ENCODE measurements at regions not wholly inside any gene's neighbourhood (a gene's known extent, or its start where the extent isn't known, plus 50 kb on each side); places are given as distances from the start of the nearest gene placed in this dataset.

DNA sequence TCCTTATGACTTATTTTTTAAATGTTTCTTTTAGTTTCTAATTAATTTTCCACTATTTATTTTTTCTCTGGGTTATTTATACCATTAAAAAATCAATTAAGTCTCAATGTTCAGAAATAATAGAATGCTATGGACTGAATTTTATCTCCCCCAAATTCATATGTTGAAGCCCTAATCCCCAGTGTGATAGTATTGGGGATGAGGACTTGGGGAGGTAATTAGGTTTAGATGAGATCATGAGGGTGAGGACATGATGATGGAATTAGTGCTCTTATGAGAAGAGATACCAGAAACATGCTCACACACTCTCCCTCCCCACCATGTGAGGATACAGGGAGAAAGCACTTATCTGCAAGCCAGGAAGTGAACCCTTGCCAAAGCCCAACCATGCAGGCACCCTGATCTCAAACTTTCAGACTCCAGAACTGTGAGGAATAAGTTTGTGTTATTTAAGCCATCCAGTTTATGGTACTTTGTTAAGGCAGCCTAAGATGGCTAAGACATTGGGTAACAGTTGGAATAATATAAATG, 202.6 kb downstream of the MDFIC start:
- intact Hi-C loops (cut with micrococcal nuclease; ENCODE audit: unreplicated experiment), result no loop called here
- RAD21 ChIA-PET (ENCODE audit: unreplicated experiment), result no interaction called here
- H3K4me2 ChIP-seq (ENCODE audit: control insufficient read depth, insufficient read depth), result no peak overlapping the region
- H3K27ac ChIP-seq (ENCODE audit: control insufficient read depth, insufficient read depth), result no peak overlapping the region
- POLR2A ChIA-PET, result no interaction called here
- no peaks in the 10 kb centered on the region for H4K20me1 ChIP-seq (ENCODE audit: control insufficient read depth, insufficient read depth)
- no peak for DNase-seq (ENCODE audit: low read depth, low spot score)
- SMC1A ChIA-PET (ENCODE audit: uncharacterized antibody, unreplicated experiment), result interaction anchor here (1.1 kb wide), 1 partner anchor 258 kb away, joined by 3 read pairs; no protein-coding TSS in a partner anchor
- CTCF ChIA-PET, result no interaction called here
- H3K4me1 ChIP-seq (ENCODE audit: control insufficient read depth, insufficient read depth, low read length), result no peaks in the 10 kb centered on the region
- H3K4me3 ChIP-seq, result no peak overlapping the region
- no peaks in the 10 kb centered on the region for H3K27me3 ChIP-seq (replicated peaks in 1 of 2; ENCODE audit: control insufficient read depth in 2 of 2, insufficient read depth in 2 of 2, low read length in 1 of 2)
- no TSS peak for BruUV-seq (replicated peaks)
- no peaks in the 10 kb centered on the region for H3K9me3 ChIP-seq (replicated peaks; ENCODE audit: control insufficient read depth, insufficient read depth, low read length)
- no peak for FAIRE-seq
- in situ Hi-C loops (cut with MboI), result no loop called here
- no peak for ATAC-seq
- H3K9ac ChIP-seq (ENCODE audit: control insufficient read depth, insufficient read depth, low read length), result no peak overlapping the region
- H3K36me3 ChIP-seq (ENCODE audit: control insufficient read depth in 2 of 2, insufficient read depth in 2 of 2, low read length in 1 of 2), result no peaks in the 10 kb centered on the region
- no peak overlapping the region for H2AFZ ChIP-seq (ENCODE audit: control insufficient read depth, low read depth, low read length)
- H3K79me2 ChIP-seq (ENCODE audit: control insufficient read depth, insufficient read depth, low read length), result no peaks in the 10 kb centered on the region
- TF ChIP-seq, protein P1, sequence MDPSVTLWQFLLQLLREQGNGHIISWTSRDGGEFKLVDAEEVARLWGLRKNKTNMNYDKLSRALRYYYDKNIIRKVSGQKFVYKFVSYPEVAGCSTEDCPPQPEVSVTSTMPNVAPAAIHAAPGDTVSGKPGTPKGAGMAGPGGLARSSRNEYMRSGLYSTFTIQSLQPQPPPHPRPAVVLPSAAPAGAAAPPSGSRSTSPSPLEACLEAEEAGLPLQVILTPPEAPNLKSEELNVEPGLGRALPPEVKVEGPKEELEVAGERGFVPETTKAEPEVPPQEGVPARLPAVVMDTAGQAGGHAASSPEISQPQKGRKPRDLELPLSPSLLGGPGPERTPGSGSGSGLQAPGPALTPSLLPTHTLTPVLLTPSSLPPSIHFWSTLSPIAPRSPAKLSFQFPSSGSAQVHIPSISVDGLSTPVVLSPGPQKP (IDR thresholded peaks at IDR 0.05; ENCODE audit: low read depth, low read length), result no peak
- TF ChIP-seq SMARCA5 (IDR thresholded peaks at IDR 0.05) (no peak), BHLHE40 (IDR thresholded peaks at IDR 0.05; ENCODE audit: borderline replicate concordance in 1 of 2, low read depth in 2 of 2, low read length in 1 of 2) (no peak), MTA2 (IDR thresholded peaks at IDR 0.05; ENCODE audit: low read depth) (no peak), RELA (IDR thresholded peaks at IDR 0.05; ENCODE audit: borderline replicate concordance, partially characterized antibody) (no peak), CEBPB (IDR thresholded peaks at IDR 0.05; ENCODE audit: borderline replicate concordance in 1 of 2, low read depth in 2 of 2, low read length in 2 of 2) (no peak), NFYB (IDR thresholded peaks at IDR 0.05; ENCODE audit: insufficient read depth, low read depth, low read length) (no peak)
- TF ChIP-seq, protein P2, sequence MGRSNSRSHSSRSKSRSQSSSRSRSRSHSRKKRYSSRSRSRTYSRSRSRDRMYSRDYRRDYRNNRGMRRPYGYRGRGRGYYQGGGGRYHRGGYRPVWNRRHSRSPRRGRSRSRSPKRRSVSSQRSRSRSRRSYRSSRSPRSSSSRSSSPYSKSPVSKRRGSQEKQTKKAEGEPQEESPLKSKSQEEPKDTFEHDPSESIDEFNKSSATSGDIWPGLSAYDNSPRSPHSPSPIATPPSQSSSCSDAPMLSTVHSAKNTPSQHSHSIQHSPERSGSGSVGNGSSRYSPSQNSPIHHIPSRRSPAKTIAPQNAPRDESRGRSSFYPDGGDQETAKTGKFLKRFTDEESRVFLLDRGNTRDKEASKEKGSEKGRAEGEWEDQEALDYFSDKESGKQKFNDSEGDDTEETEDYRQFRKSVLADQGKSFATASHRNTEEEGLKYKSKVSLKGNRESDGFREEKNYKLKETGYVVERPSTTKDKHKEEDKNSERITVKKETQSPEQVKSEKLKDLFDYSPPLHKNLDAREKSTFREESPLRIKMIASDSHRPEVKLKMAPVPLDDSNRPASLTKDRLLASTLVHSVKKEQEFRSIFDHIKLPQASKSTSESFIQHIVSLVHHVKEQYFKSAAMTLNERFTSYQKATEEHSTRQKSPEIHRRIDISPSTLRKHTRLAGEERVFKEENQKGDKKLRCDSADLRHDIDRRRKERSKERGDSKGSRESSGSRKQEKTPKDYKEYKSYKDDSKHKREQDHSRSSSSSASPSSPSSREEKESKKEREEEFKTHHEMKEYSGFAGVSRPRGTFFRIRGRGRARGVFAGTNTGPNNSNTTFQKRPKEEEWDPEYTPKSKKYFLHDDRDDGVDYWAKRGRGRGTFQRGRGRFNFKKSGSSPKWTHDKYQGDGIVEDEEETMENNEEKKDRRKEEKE (IDR thresholded peaks at IDR 0.05), result no peak
- TF ChIP-seq, protein P3, sequence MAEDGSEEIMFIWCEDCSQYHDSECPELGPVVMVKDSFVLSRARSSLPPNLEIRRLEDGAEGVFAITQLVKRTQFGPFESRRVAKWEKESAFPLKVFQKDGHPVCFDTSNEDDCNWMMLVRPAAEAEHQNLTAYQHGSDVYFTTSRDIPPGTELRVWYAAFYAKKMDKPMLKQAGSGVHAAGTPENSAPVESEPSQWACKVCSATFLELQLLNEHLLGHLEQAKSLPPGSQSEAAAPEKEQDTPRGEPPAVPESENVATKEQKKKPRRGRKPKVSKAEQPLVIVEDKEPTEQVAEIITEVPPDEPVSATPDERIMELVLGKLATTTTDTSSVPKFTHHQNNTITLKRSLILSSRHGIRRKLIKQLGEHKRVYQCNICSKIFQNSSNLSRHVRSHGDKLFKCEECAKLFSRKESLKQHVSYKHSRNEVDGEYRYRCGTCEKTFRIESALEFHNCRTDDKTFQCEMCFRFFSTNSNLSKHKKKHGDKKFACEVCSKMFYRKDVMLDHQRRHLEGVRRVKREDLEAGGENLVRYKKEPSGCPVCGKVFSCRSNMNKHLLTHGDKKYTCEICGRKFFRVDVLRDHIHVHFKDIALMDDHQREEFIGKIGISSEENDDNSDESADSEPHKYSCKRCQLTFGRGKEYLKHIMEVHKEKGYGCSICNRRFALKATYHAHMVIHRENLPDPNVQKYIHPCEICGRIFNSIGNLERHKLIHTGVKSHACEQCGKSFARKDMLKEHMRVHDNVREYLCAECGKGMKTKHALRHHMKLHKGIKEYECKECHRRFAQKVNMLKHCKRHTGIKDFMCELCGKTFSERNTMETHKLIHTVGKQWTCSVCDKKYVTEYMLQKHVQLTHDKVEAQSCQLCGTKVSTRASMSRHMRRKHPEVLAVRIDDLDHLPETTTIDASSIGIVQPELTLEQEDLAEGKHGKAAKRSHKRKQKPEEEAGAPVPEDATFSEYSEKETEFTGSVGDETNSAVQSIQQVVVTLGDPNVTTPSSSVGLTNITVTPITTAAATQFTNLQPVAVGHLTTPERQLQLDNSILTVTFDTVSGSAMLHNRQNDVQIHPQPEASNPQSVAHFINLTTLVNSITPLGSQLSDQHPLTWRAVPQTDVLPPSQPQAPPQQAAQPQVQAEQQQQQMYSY (CRISPR knock-in tag; IDR thresholded peaks at IDR 0.05), result no peak
- TF ChIP-seq, protein P4, sequence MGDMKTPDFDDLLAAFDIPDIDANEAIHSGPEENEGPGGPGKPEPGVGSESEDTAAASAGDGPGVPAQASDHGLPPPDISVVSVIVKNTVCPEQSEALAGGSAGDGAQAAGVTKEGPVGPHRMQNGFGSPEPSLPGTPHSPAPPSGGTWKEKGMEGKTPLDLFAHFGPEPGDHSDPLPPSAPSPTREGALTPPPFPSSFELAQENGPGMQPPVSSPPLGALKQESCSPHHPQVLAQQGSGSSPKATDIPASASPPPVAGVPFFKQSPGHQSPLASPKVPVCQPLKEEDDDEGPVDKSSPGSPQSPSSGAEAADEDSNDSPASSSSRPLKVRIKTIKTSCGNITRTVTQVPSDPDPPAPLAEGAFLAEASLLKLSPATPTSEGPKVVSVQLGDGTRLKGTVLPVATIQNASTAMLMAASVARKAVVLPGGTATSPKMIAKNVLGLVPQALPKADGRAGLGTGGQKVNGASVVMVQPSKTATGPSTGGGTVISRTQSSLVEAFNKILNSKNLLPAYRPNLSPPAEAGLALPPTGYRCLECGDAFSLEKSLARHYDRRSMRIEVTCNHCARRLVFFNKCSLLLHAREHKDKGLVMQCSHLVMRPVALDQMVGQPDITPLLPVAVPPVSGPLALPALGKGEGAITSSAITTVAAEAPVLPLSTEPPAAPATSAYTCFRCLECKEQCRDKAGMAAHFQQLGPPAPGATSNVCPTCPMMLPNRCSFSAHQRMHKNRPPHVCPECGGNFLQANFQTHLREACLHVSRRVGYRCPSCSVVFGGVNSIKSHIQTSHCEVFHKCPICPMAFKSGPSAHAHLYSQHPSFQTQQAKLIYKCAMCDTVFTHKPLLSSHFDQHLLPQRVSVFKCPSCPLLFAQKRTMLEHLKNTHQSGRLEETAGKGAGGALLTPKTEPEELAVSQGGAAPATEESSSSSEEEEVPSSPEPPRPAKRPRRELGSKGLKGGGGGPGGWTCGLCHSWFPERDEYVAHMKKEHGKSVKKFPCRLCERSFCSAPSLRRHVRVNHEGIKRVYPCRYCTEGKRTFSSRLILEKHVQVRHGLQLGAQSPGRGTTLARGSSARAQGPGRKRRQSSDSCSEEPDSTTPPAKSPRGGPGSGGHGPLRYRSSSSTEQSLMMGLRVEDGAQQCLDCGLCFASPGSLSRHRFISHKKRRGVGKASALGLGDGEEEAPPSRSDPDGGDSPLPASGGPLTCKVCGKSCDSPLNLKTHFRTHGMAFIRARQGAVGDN (IDR thresholded peaks at IDR 0.05), result no peak
- TF ChIP-seq, protein P5, sequence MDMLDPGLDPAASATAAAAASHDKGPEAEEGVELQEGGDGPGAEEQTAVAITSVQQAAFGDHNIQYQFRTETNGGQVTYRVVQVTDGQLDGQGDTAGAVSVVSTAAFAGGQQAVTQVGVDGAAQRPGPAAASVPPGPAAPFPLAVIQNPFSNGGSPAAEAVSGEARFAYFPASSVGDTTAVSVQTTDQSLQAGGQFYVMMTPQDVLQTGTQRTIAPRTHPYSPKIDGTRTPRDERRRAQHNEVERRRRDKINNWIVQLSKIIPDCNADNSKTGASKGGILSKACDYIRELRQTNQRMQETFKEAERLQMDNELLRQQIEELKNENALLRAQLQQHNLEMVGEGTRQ (IDR thresholded peaks at IDR 0.05; ENCODE audit: borderline replicate concordance, low read depth, low read length), result no peak
